ENCODE measurements at regions not wholly inside any gene's neighbourhood (a gene's known extent, or its start where the extent isn't known, plus 50 kb on each side); places are given as distances from the start of the nearest gene placed in this dataset.

DNA sequence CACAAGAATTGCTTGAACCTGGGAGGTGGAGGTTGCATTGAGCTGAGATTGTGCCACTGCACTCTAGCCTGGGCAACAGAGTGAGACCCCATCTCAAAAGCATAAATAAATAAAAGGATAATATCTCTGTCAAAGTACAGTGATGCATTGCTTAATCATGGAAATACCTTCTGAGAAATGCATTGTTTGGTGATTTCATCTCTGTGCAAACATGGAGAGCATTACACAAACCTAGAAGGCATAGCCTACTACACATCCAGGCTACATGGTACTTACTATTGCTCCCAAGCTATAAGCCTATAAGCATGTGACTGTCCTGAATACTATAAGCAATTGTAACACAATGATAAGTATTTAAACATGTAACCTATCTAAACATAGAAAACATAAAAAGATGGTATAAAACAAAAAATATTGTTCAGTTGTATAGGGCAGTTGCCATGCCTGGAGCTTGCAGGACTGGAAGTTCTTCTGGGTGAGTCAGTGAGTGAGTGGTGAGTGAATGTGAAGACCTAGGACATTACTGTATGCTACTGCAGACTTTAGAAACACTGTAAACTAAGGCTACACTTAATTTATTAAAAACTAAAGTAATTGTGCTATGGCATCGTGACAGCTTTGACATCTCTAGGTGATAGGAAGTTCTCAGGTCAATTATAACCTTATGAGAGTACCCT is 93.6 kb upstream of the SNRPN start:
- Mint-ChIP-seq H3K36me3 (ENCODE audit: low read depth) (no peaks in the 10 kb centered on the region), H3K4me1 (ENCODE audit: low read depth) (no peaks in the 10 kb centered on the region), H3K4me3 (no peak overlapping the region), H3K27ac (no peak overlapping the region), H3K27me3 (peaks cover 4% of the 10 kb centered on the region), H3K9me3 (peaks cover 21% of the 10 kb centered on the region)
- no peak for DNase-seq

GRCh38 chr15:24862726-24863521 is 91.9 kb upstream of the SNRPN start:
- H3K27me3 Mint-ChIP-seq = peaks cover 4% of the 10 kb centered on the region
- no peak overlapping the region for H3K4me3 Mint-ChIP-seq

DNA sequence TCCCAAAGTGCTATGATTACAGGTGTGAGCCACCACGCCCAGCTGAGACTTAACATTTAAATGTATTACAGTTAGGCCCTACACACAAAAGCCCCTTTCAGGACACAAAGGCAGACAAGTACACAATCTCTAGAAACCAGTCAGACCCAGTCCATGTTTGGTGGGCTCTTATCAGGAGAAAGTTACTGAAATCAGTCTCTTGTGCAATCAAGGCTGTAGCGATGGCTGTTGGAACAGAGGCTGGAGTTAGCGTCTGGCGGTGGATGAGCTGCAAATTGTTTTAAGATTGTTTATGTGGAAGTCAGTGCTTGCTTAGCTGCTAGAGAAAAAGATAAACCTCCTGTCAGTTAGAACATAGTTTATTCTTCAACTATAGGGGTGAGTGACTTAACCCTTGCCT is 89.5 kb upstream of the SNRPN start:
- H3K4me3 Mint-ChIP-seq = no peak overlapping the region
- H3K36me3 Mint-ChIP-seq (ENCODE audit: low read depth) = no peaks in the 10 kb centered on the region
- H3K27ac Mint-ChIP-seq = no peak overlapping the region
- DNase-seq = no peak
- H3K27me3 Mint-ChIP-seq = no peaks in the 10 kb centered on the region
- H3K4me1 Mint-ChIP-seq (ENCODE audit: low read depth) = no peaks in the 10 kb centered on the region
- peaks cover 27% of the 10 kb centered on the region for H3K9me3 Mint-ChIP-seq

More at GRCh38 chr15:24862726-24863521, 91.9 kb upstream of the SNRPN start:
- H3K27ac Mint-ChIP-seq = no peak overlapping the region
- no peaks in the 10 kb centered on the region for H3K4me1 Mint-ChIP-seq (ENCODE audit: low read depth)
- H3K9me3 Mint-ChIP-seq = peaks cover 28% of the 10 kb centered on the region
- H3K36me3 Mint-ChIP-seq (ENCODE audit: low read depth) = no peaks in the 10 kb centered on the region
- DNase-seq = no peak

DNA sequence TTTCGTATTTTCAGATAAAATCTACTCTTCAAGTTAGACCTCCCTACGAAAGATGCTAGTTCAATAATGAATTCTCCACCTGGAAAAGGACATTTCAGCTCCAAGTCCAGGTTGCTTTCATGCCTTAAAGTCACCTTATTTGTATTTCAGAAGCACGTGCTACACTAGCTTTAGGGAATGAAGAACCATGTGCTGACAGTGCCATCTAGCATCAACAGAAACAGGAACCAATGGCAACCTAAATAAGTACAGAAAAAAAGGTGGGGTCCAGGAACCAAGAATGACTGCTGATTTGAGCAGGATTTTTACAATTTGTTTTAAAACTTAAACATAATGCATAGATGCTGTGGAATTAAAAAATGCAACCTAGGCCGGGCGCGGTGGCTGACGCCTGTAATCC is 77.6 kb upstream of the SNRPN start:
- Mint-ChIP-seq H3K36me3 (ENCODE audit: low read depth) (no peaks in the 10 kb centered on the region), H3K4me3 (no peak overlapping the region), H3K27me3 (no peaks in the 10 kb centered on the region), H3K9me3 (peaks cover 29% of the 10 kb centered on the region), H3K4me1 (ENCODE audit: low read depth) (no peaks in the 10 kb centered on the region), H3K27ac (no peak overlapping the region)
- DNase-seq = no peak

DNA sequence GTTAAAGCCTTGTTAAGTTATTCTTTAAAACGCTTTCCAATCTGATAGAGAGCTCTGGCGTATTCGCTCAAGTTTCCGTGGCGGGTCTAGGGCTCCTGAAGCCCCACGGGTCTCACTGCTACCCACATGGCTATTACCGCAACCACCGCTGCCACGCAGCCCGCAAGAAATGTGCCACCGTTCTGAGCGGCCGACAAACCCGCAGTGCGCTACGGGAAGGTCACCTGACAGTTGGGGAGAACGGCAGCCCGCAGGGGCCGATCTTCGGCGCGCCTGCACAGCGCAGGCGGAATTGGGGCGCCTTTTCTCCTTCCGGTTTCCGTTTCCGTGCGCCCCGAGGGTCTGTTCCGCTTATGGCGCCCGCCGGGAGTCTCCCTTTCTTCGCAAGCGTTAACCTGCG is 76.6 kb upstream of the SNRPN start:
- H3K4me1 Mint-ChIP-seq (ENCODE audit: low read depth) = no peaks in the 10 kb centered on the region
- no peak overlapping the region for H3K27ac Mint-ChIP-seq
- H3K4me3 Mint-ChIP-seq = peak overlapping the region; percentile 33
- H3K36me3 Mint-ChIP-seq (ENCODE audit: low read depth) = no peaks in the 10 kb centered on the region
- no peaks in the 10 kb centered on the region for H3K27me3 Mint-ChIP-seq
- H3K9me3 Mint-ChIP-seq = peaks cover 27% of the 10 kb centered on the region
- no peak for DNase-seq

- Mint-ChIP-seq H3K36me3 (ENCODE audit: low read depth) (no peaks in the 10 kb centered on the region), H3K9me3 (peaks cover 26% of the 10 kb centered on the region), H3K27ac (no peak overlapping the region), H3K4me3 (no peak overlapping the region), H3K27me3 (no peaks in the 10 kb centered on the region), H3K4me1 (ENCODE audit: low read depth) (no peaks in the 10 kb centered on the region)
- DNase-seq = no peak
These were observed 75.3 kb upstream of the SNRPN start for GRCh38 chr15:24879492-24879891.

DNA sequence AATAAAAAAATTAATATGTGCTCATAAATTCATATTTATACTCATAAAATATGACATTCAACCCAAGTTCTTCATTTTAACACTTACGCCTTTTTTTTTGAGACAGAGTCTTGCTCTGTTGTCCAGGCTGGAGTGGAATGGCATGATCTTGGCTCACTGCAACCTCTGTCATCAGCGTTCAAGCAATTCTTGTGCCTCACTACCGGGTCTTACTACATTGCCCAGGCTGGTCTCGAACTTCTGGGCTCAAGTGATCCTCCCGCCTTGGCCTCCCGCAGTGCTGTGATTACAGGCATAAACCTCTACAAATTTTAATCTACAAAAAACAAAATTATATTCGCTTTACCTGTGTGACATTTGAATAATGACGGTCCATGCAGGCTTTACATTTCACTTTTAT is 74.1 kb upstream of the SNRPN start:
- H3K27ac Mint-ChIP-seq = no peak overlapping the region
- H3K27me3 Mint-ChIP-seq = no peaks in the 10 kb centered on the region
- H3K4me1 Mint-ChIP-seq (ENCODE audit: low read depth) = no peaks in the 10 kb centered on the region
- no peak overlapping the region for H3K4me3 Mint-ChIP-seq
- no peak for DNase-seq
- H3K36me3 Mint-ChIP-seq (ENCODE audit: low read depth) = no peaks in the 10 kb centered on the region
- H3K9me3 Mint-ChIP-seq = peaks cover 25% of the 10 kb centered on the region

DNA sequence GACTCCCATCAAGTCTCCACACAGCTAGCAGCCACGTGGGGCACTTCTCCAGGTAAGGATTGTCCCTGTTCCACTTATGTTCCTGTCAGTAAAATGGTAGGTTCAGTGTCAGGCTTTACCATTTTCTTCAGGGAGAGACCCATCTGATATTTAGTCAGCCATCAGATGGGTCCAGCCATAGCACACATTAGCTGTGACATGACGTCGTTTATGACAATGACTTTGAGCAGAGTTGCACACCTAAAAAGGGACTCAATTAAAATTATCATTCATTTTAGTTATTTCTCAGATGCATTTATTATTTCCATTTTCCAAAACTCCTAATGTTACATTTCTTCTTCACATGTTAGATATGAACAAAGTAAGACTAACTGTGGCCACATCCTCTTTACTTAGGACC is 68.2 kb upstream of the SNRPN start:
- no peak for DNase-seq
- Mint-ChIP-seq H3K4me1 (ENCODE audit: low read depth) (no peaks in the 10 kb centered on the region), H3K36me3 (ENCODE audit: low read depth) (no peaks in the 10 kb centered on the region), H3K27me3 (no peaks in the 10 kb centered on the region), H3K4me3 (no peak overlapping the region), H3K9me3 (peaks cover 16% of the 10 kb centered on the region), H3K27ac (no peak overlapping the region)

- DNase-seq = no peak
- Mint-ChIP-seq H3K36me3 (ENCODE audit: low read depth) (no peaks in the 10 kb centered on the region), H3K9me3 (peaks cover 32% of the 10 kb centered on the region), H3K4me1 (ENCODE audit: low read depth) (no peaks in the 10 kb centered on the region), H3K27ac (no peak overlapping the region), H3K27me3 (no peaks in the 10 kb centered on the region), H3K4me3 (no peak overlapping the region)
These were observed 56.0 kb upstream of the SNRPN start for GRCh38 chr15:24898715-24899272.

DNA sequence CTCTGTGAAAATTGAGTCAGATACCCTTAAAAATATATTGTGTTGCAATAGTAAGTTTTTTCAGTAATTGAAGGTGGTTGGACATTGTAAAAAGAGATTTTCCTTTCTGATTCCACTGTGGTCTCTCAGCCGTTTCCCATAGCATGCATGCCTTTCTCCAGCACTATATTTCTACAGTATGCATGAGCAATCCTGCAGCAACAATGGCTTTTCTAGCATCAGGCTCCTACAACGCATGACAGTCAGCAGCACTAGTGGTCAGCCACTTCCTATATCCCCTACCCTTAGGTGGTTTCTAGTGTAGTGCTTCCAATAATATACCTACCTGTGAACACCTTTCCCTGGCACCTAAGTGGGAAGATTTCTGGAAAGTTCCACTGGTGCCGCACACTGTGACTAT is 55.4 kb upstream of the SNRPN start:
- DNase-seq = no peak
- Mint-ChIP-seq H3K4me3 (no peak overlapping the region), H3K9me3 (peaks cover 32% of the 10 kb centered on the region), H3K4me1 (ENCODE audit: low read depth) (no peaks in the 10 kb centered on the region), H3K27me3 (no peaks in the 10 kb centered on the region), H3K27ac (no peak overlapping the region), H3K36me3 (ENCODE audit: low read depth) (no peaks in the 10 kb centered on the region)

- H3K27me3 Mint-ChIP-seq = no peaks in the 10 kb centered on the region
- H3K36me3 Mint-ChIP-seq (ENCODE audit: low read depth) = no peaks in the 10 kb centered on the region
- H3K4me1 Mint-ChIP-seq (ENCODE audit: low read depth) = no peaks in the 10 kb centered on the region
- no peak overlapping the region for H3K4me3 Mint-ChIP-seq
- H3K9me3 Mint-ChIP-seq = peaks cover 29% of the 10 kb centered on the region
- no peak overlapping the region for H3K27ac Mint-ChIP-seq
- no peak for DNase-seq
These were observed 55.0 kb upstream of the SNRPN start for GRCh38 chr15:24899795-24900194.

GRCh38 chr15:24901409-24901808 is 53.4 kb upstream of the SNRPN start:
- DNase-seq = no peak
- Mint-ChIP-seq H3K9me3 (peaks cover 26% of the 10 kb centered on the region), H3K4me1 (ENCODE audit: low read depth) (no peaks in the 10 kb centered on the region), H3K27me3 (no peaks in the 10 kb centered on the region), H3K27ac (no peak overlapping the region), H3K4me3 (no peak overlapping the region), H3K36me3 (ENCODE audit: low read depth) (no peaks in the 10 kb centered on the region)

Data from activated T-cell treated with anti-CD3 and anti-CD28 coated beads, Interleukin-2, amount 50 U/mL, for 24 hours (primary cell).